ENCODE measurements at regions not wholly inside any gene's neighbourhood (a gene's known extent, or its start where the extent isn't known, plus 50 kb on each side); places are given as distances from the start of the nearest gene placed in this dataset.

DNA sequence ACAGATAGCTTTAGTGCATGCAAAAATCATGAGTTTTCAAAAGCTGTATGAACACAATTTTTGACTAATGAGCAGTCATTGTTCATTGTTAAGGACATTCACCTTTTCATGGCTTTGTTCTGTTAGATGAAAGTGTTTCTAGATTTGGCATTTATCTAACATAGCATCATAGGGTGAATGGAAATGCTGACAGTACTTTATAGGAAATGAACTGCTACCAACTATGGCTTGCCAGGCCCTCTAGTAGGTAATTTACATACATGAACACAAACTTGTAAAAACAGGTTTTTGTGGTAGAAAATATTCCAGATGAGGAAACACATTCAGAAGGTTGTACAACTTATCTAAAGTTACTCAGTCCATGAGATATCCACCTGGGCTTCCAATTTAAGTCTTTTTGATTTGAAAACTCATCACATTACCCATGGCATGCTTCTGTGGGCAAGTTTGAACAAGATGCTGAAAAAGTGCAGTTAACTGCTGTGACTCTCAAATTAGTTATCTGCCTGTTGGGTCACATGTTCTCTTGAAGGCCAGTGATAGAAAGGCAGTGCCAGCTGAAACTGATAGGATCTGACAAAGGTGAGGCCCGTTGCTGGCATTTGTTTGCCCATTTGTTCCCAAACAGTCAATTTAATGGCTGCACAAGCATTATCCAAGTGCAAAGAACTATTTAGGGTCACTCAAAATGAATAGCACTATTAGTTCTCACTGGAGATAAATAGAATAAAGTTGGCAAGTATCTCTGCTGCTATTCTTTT is 399.1 kb downstream of the MAN2A1 start:
- no peak overlapping the region for H3K4me3 ChIP-seq (ENCODE audit: control insufficient read depth, low read depth, low read length)
- TF ChIP-seq, protein P1, sequence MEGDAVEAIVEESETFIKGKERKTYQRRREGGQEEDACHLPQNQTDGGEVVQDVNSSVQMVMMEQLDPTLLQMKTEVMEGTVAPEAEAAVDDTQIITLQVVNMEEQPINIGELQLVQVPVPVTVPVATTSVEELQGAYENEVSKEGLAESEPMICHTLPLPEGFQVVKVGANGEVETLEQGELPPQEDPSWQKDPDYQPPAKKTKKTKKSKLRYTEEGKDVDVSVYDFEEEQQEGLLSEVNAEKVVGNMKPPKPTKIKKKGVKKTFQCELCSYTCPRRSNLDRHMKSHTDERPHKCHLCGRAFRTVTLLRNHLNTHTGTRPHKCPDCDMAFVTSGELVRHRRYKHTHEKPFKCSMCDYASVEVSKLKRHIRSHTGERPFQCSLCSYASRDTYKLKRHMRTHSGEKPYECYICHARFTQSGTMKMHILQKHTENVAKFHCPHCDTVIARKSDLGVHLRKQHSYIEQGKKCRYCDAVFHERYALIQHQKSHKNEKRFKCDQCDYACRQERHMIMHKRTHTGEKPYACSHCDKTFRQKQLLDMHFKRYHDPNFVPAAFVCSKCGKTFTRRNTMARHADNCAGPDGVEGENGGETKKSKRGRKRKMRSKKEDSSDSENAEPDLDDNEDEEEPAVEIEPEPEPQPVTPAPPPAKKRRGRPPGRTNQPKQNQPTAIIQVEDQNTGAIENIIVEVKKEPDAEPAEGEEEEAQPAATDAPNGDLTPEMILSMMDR (IDR thresholded peaks at IDR 0.05; ENCODE audit: control insufficient read depth, insufficient read depth, low read depth, low read length, missing control alignments) = no peak
- DNase-seq (ENCODE audit: low read depth) = no peak

DNA sequence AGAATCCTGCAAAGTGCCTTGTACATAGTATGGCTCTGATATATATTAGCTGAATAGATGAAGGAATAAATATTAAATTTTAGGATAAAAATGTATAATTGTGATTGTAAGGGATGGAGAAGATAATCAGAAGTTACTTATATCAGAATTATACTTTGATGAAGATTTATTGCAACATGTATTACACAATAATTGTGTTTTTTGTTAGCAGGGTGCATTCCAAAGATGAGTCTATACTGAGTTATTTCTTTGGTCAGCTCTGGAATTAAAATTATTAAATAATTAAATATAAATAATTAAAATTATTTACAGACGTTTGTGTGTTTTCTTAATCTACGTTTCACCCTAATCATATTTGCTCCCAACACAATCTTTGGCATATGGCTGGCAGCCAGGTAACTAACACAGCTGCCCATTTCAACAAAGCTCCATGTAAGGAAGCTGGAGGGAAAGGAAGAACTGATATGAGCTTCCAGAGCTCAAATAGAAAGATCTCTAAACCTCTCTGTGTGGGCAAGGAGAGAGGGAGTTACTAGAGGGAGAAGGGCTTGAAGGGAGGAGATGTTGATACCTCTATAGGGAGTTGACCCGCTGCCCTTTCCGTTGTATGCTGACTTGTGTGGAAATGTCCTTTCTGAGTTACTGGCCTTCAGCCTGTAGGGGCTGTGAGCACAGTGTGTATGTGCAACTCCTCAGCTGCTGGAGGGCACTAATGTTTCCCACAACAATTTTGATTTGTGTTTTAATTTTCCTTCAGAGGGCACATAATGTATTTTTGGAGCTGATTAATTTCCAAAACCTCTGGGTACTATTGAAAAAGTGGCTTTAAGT is 403.4 kb downstream of the MAN2A1 start:
- no peak overlapping the region for H3K4me3 ChIP-seq (ENCODE audit: control insufficient read depth, low read depth, low read length)
- TF ChIP-seq, protein P1 (IDR thresholded peaks at IDR 0.05; ENCODE audit: control insufficient read depth, insufficient read depth, low read depth, low read length, missing control alignments) = no peak
- no peak for DNase-seq (ENCODE audit: low read depth)

DNA sequence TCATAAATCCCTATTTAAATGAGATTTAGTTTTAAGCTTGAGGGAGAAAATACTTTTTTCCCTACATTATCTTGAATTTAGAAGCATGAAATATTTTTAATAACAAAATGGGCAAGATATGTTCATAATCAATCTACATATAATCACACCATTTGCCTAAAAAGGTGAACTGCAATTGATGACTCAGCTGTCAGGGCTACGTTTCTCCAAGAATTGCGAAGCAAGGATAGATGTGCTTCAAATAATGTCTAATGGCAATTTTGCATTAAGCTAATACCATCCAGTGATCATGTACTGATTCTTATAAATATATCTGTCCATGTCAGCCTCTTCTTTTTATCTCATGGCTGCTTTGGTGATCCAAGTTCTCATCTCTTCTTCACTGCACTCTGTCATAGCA is 404.4 kb downstream of the MAN2A1 start:
- TF ChIP-seq, protein P1 (IDR thresholded peaks at IDR 0.05; ENCODE audit: control insufficient read depth, insufficient read depth, low read depth, low read length, missing control alignments) = no peak
- no peak for DNase-seq (ENCODE audit: low read depth)
- no peak overlapping the region for H3K4me3 ChIP-seq (ENCODE audit: control insufficient read depth, low read depth, low read length)

DNA sequence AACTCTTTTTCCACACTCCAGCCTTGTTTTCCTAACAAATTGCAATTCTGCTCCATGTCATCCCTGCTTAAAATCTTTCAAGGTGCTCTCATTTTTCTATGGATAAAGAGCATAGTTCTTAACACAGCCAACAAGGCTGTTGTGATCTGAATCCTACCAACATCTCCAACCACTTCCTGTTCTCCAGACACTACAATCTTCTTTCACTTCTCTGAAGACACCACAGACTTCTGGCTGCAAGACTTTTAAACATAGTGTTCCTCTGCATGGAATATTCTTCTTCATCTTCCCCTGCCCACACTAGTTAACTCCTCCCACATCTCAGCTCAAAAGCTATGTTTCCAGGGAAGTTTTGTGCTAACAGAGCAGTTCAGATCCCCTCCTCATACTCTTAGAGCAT is 404.8 kb downstream of the MAN2A1 start:
- TF ChIP-seq, protein P1 (IDR thresholded peaks at IDR 0.05; ENCODE audit: control insufficient read depth, insufficient read depth, low read depth, low read length, missing control alignments) = no peak
- DNase-seq (ENCODE audit: low read depth) = no peak
- H3K4me3 ChIP-seq (ENCODE audit: control insufficient read depth, low read depth, low read length) = no peak overlapping the region

DNA sequence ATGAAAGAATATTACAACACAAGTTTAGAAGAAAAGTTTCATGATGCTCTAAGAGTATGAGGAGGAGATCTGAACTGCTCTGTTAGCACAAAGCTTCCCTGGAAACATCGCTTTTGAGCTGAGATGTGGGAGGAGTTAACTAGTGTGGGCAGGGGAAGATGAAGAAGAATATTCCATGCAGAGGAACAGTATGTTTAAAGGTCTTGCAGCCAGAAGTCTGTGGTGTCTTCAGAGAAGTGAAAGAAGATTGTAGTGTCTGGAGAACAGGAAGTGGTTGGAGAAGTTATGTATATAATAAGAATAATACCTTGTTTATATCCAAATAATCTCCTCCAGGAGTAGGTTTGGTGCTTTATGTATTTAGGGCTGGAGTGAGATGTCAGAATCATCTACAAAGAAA is 406.7 kb downstream of the MAN2A1 start:
- no peak for DNase-seq (ENCODE audit: low read depth)
- no peak overlapping the region for H3K4me3 ChIP-seq (ENCODE audit: control insufficient read depth, low read depth, low read length)

DNA sequence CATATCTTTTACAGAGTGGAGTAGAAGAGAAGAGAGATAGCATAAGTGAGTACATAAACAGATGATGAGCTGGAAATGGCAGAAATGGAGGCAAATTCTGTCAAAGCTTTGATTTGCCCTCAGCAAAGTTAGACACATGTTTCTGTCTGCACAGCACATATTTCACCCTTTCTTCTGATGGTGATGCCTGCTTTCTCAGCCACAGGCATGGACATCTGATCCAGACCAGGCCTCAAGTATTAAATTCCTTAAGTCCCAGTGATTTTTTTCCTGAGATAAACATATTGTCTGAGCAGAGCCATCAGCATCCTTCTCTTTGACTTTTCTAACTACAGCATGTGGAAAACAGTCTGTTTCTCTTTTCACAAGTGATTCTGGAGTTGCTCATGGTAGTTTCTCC is 409.8 kb downstream of the MAN2A1 start:
- no peak overlapping the region for H3K4me3 ChIP-seq (ENCODE audit: control insufficient read depth, low read depth, low read length)
- DNase-seq (ENCODE audit: low read depth) = no peak
- TF ChIP-seq, protein P1 (IDR thresholded peaks at IDR 0.05; ENCODE audit: control insufficient read depth, insufficient read depth, low read depth, low read length, missing control alignments) = no peak

More for the DNA sequence above, 406.7 kb downstream of the MAN2A1 start:
- TF ChIP-seq, protein P1 (IDR thresholded peaks at IDR 0.05; ENCODE audit: control insufficient read depth, insufficient read depth, low read depth, low read length, missing control alignments) = no peak
